PC-3 (cell line): ENCODE measurements at regions not wholly inside any gene's neighbourhood (a gene's known extent, or its start where the extent isn't known, plus 50 kb on each side); places are given as distances from the start of the nearest gene placed in this dataset.

Source experiments
- CTCF ChIP-seq: fragments of 300-600 bp; sonication (generic); conservative IDR thresholded peaks from 2 replicates; pipeline ENCODE4 v1.5.1; 2017; ENCODE audit warnings: antibody characterized with exemption, low read depth, mild to moderate bottlenecking, low read length
- EZH2 ChIP-seq: fragments of 300-600 bp; sonication (generic); IDR thresholded peaks from one replicate; pipeline ENCODE4 v1.6.1; 2017; ENCODE audit warnings: antibody characterized with exemption, mild to moderate bottlenecking, low read length; ENCODE audit not compliant: unreplicated experiment
- EZH2phosphoT487 ChIP-seq: fragments of 300-600 bp; sonication (generic); IDR thresholded peaks from 2 replicates; pipeline ENCODE4 v1.6.1; 2018; ENCODE audit warnings: mild to moderate bottlenecking, antibody characterized with exemption, low read length, borderline replicate concordance

GRCh38 chr5:27561408-27561807 lies 523.0 kb upstream of the CDH9 start:
- no peak for TF ChIP-seq EZH2
- TF ChIP-seq EZH2phosphoT487, result no peak
- TF ChIP-seq CTCF, result no peak
